22Rv1 (cell line): ENCODE measurements at regions not wholly inside any gene's neighbourhood (a gene's known extent, or its start where the extent isn't known, plus 50 kb on each side); places are given as distances from the start of the nearest gene placed in this dataset.

Experiments used
- ZFX ChIP-seq: fragments of 450-650 bp; IDR thresholded peaks from 2 replicates; pipeline ENCODE4 v1.6.1; 2017; ENCODE audit warnings: antibody characterized with exemption, borderline replicate concordance
- TF ChIP-seq, protein P1 (sequence below): fragments of 450-650 bp; IDR thresholded peaks from 2 replicates; pipeline ENCODE4 v1.5.1; 2017; ENCODE audit warnings: mild to moderate bottlenecking

GRCh38 chr1:10948463-10948775 lies 64.0 kb upstream of the TARDBP start:
- TF ChIP-seq, protein P1, sequence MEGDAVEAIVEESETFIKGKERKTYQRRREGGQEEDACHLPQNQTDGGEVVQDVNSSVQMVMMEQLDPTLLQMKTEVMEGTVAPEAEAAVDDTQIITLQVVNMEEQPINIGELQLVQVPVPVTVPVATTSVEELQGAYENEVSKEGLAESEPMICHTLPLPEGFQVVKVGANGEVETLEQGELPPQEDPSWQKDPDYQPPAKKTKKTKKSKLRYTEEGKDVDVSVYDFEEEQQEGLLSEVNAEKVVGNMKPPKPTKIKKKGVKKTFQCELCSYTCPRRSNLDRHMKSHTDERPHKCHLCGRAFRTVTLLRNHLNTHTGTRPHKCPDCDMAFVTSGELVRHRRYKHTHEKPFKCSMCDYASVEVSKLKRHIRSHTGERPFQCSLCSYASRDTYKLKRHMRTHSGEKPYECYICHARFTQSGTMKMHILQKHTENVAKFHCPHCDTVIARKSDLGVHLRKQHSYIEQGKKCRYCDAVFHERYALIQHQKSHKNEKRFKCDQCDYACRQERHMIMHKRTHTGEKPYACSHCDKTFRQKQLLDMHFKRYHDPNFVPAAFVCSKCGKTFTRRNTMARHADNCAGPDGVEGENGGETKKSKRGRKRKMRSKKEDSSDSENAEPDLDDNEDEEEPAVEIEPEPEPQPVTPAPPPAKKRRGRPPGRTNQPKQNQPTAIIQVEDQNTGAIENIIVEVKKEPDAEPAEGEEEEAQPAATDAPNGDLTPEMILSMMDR = no peak
- TF ChIP-seq ZFX = no peak
